GM23338 (cell line): ENCODE measurements at regions not wholly inside any gene's neighbourhood (a gene's known extent, or its start where the extent isn't known, plus 50 kb on each side); places are given as distances from the start of the nearest gene placed in this dataset.

ENCODE experiments used
- ATAC-seq: fragments of 200-7000 bp; cut with Tn5 transposase; 3 replicates; pipeline ENCODE4 v1.9.1; 2020
- DNase-seq: peaks from one replicate; pipeline ENCODE4 v3.0.0-alpha.2; 2015; ENCODE audit warnings: low spot score
- H2AFZ ChIP-seq: fragments of 200-600 bp; sonication (generic); 2 replicates; pipeline ENCODE4 v1.8.0; 2016; ENCODE audit warnings: antibody characterized with exemption, mild to moderate bottlenecking, moderate library complexity
- H3F3A ChIP-seq: fragments of 200-600 bp; sonication (generic); replicated peaks from 2 replicates; pipeline ENCODE4 v1.8.0; 2017; ENCODE audit warnings: antibody characterized with exemption, mixed run types, low read depth
- H3K27ac ChIP-seq: fragments of 200-600 bp; sonication (generic); 2 replicates; pipeline ENCODE4 v1.6.1; 2016; ENCODE audit warnings: low read depth
- H3K27me3 ChIP-seq: fragments of 200-600 bp; sonication (generic); 2 replicates; pipeline ENCODE4 v1.8.0; 2016; ENCODE audit warnings: mild to moderate bottlenecking, mixed run types, moderate library complexity; ENCODE audit not compliant: insufficient read depth
- H3K36me3 ChIP-seq: fragments of 200-600 bp; sonication (generic); 2 replicates; pipeline ENCODE4 v1.8.0; 2016; ENCODE audit warnings: mild to moderate bottlenecking; ENCODE audit not compliant: insufficient read depth
- H3K4me1 ChIP-seq: fragments of 200-600 bp; sonication (generic); 2 replicates; pipeline ENCODE4 v1.8.0; 2016; ENCODE audit warnings: mild to moderate bottlenecking, moderate library complexity; ENCODE audit not compliant: insufficient read depth
- H3K4me2 ChIP-seq: fragments of 200-600 bp; sonication (generic); 2 replicates; pipeline ENCODE4 v1.7.1; 2017; ENCODE audit warnings: mixed run types
- H3K4me3 ChIP-seq: fragments of 200-600 bp; sonication (generic); 2 replicates; pipeline ENCODE4 v1.6.1; 2016; ENCODE audit warnings: mixed run types
- H3K79me2 ChIP-seq: fragments of 200-600 bp; sonication (generic); replicated peaks from 2 replicates; pipeline ENCODE4 v1.8.0; 2017; ENCODE audit warnings: mild to moderate bottlenecking; ENCODE audit not compliant: insufficient read depth
- H3K9me2 ChIP-seq: fragments of 200-600 bp; sonication (generic); 2 replicates; pipeline ENCODE4 v1.8.0; 2017; ENCODE audit not compliant: insufficient read depth
- H4K20me1 ChIP-seq: fragments of 200-600 bp; sonication (generic); replicated peaks from 2 replicates; pipeline ENCODE4 v1.8.0; 2017; ENCODE audit warnings: mild to moderate bottlenecking; ENCODE audit not compliant: insufficient read depth
- H3K27ac Mint-ChIP-seq: 2 replicates; pipeline ENCODE4 v1.8.0; 2020; ENCODE audit warnings: inconsistent platforms, mild to moderate bottlenecking, moderate library complexity, mixed read lengths
- H3K27me3 Mint-ChIP-seq: 3 replicates; pipeline ENCODE4 v1.8.0; 2022; ENCODE audit warnings: low read depth, mild to moderate bottlenecking, moderate library complexity, mixed read lengths, inconsistent platforms; ENCODE audit not compliant: insufficient read depth, poor library complexity
- H3K36me3 Mint-ChIP-seq: 3 replicates; pipeline ENCODE4 v1.8.0; 2021; ENCODE audit warnings: low read depth, mild to moderate bottlenecking, inconsistent platforms, moderate library complexity, mixed read lengths
- H3K4me1 Mint-ChIP-seq: 3 replicates; pipeline ENCODE4 v1.8.0; 2020; ENCODE audit warnings: mild to moderate bottlenecking, inconsistent platforms, mixed read lengths
- H3K4me3 Mint-ChIP-seq: 3 replicates; pipeline ENCODE4 v1.8.0; 2021; ENCODE audit warnings: moderate library complexity, mild to moderate bottlenecking, inconsistent platforms, mixed read lengths
- H3K9me3 Mint-ChIP-seq: 3 replicates; pipeline ENCODE4 v1.8.0; 2020; ENCODE audit warnings: moderate library complexity, mild to moderate bottlenecking, inconsistent platforms, mixed read lengths
- JUNB ChIP-seq: IDR thresholded peaks from one replicate; pipeline ENCODE4 v1.6.1; 2016; ENCODE audit warnings: antibody characterized with exemption; ENCODE audit not compliant: unreplicated experiment
- TF ChIP-seq, protein P1 (sequence below), 2 experiments: fragments of 200-600 bp in 1 of 2; sonication (generic) in 1 of 2; conservative IDR thresholded peaks; 2 replicates each; pipeline versions ENCODE4 v1.5.1 to v1.6.1; 2016 to 2017; ENCODE audit warnings: antibody characterized with exemption in 2 of 2, low read depth in 2 of 2, mild to moderate bottlenecking in 2 of 2, moderate library complexity in 1 of 2
- TF ChIP-seq, protein P2 (sequence below): fragments of 250-450 bp; sonication (Bioruptor Pico); IDR thresholded peaks from 2 replicates; pipeline ENCODE4 v1.5.0; 2020; ENCODE audit warnings: mild to moderate bottlenecking, moderate library complexity

DNA sequence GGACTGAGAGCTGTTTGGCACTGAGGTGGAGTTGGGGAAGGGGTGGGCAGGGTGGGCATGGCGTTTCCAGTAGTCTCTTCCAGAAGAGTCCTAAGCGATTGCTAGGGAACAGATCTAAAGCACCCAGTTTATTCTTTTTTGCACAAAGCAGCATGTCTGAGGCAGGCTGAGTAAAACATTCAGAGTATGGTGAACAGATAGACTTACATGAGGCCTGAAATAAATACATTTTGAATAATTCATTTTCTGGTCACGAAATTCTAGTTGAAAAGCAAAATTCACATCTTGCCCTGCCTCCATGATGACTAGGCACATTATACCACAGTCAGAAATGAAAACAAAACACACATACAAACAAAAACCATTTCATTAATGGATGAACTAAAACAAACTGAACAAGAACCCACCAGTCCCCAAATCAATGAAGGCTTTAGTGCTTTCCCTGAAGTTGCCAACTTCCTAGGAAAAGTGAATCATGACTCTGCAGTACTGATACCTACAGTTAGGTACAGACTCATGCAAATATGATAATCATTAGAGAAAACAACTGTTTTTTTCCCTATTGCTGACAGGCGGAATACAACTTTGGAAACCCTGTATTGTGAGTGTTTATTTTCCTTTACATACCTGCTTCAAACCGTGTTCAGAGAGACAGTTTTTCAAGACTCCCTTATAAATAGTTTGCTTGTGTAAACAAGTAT lies 702.9 kb upstream of the POU3F2 start:
- Histone ChIP-seq H3K4me2 (no peak overlapping the region), H2AFZ (no peak overlapping the region), H3K36me3 (no peaks in the 10 kb centered on the region), H4K20me1 (no peaks in the 10 kb centered on the region), H3K79me2 (no peaks in the 10 kb centered on the region), H3K27ac (no peak overlapping the region), H3K9me2 (no peaks in the 10 kb centered on the region), H3K4me1 (0 out of 2 replicates have a peak, but pooled peaks cover 5% of the 10 kb centered on the region), H3K27me3 (no peaks in the 10 kb centered on the region), H3K4me3 (no peak overlapping the region), H3F3A (no peaks in the 10 kb centered on the region)
- DNase-seq (no peak), ATAC-seq (no peak)
- TF ChIP-seq JUNB: no peak
- TF ChIP-seq, protein P1, sequence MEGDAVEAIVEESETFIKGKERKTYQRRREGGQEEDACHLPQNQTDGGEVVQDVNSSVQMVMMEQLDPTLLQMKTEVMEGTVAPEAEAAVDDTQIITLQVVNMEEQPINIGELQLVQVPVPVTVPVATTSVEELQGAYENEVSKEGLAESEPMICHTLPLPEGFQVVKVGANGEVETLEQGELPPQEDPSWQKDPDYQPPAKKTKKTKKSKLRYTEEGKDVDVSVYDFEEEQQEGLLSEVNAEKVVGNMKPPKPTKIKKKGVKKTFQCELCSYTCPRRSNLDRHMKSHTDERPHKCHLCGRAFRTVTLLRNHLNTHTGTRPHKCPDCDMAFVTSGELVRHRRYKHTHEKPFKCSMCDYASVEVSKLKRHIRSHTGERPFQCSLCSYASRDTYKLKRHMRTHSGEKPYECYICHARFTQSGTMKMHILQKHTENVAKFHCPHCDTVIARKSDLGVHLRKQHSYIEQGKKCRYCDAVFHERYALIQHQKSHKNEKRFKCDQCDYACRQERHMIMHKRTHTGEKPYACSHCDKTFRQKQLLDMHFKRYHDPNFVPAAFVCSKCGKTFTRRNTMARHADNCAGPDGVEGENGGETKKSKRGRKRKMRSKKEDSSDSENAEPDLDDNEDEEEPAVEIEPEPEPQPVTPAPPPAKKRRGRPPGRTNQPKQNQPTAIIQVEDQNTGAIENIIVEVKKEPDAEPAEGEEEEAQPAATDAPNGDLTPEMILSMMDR (conservative IDR thresholded peaks at IDR 0.05; ENCODE audit: low read depth in 2 of 2): no peak
- Mint-ChIP-seq H3K27ac (no peak overlapping the region; the same call in 1 of the 2 replicates), H3K4me3 (no peak overlapping the region), H3K9me3 (no peaks in the 10 kb centered on the region), H3K27me3 (no peaks in the 10 kb centered on the region), H3K4me1 (peaks cover 9% of the 10 kb centered on the region; the same call in 2 of the 3 replicates), H3K36me3 (no peaks in the 10 kb centered on the region)

DNA sequence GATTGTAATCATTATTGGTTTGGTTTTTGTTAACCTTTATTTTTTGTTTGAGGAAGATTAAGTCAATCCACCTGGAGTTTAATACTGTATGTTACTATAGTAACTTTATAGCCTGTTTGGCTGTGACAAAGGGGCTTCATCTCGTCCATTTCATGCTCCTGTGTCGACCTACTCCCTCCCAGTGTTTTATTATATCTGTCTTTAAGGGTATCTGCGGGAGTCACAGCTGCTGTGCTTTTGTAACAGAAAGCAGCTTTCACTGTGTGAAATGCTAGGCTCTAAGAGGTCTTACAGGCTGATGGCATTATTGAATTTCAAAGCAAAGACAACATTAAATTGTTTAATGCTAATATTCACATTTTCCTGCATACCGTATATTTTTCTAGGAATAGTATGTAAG lies 698.0 kb upstream of the POU3F2 start:
- TF ChIP-seq, protein P2, sequence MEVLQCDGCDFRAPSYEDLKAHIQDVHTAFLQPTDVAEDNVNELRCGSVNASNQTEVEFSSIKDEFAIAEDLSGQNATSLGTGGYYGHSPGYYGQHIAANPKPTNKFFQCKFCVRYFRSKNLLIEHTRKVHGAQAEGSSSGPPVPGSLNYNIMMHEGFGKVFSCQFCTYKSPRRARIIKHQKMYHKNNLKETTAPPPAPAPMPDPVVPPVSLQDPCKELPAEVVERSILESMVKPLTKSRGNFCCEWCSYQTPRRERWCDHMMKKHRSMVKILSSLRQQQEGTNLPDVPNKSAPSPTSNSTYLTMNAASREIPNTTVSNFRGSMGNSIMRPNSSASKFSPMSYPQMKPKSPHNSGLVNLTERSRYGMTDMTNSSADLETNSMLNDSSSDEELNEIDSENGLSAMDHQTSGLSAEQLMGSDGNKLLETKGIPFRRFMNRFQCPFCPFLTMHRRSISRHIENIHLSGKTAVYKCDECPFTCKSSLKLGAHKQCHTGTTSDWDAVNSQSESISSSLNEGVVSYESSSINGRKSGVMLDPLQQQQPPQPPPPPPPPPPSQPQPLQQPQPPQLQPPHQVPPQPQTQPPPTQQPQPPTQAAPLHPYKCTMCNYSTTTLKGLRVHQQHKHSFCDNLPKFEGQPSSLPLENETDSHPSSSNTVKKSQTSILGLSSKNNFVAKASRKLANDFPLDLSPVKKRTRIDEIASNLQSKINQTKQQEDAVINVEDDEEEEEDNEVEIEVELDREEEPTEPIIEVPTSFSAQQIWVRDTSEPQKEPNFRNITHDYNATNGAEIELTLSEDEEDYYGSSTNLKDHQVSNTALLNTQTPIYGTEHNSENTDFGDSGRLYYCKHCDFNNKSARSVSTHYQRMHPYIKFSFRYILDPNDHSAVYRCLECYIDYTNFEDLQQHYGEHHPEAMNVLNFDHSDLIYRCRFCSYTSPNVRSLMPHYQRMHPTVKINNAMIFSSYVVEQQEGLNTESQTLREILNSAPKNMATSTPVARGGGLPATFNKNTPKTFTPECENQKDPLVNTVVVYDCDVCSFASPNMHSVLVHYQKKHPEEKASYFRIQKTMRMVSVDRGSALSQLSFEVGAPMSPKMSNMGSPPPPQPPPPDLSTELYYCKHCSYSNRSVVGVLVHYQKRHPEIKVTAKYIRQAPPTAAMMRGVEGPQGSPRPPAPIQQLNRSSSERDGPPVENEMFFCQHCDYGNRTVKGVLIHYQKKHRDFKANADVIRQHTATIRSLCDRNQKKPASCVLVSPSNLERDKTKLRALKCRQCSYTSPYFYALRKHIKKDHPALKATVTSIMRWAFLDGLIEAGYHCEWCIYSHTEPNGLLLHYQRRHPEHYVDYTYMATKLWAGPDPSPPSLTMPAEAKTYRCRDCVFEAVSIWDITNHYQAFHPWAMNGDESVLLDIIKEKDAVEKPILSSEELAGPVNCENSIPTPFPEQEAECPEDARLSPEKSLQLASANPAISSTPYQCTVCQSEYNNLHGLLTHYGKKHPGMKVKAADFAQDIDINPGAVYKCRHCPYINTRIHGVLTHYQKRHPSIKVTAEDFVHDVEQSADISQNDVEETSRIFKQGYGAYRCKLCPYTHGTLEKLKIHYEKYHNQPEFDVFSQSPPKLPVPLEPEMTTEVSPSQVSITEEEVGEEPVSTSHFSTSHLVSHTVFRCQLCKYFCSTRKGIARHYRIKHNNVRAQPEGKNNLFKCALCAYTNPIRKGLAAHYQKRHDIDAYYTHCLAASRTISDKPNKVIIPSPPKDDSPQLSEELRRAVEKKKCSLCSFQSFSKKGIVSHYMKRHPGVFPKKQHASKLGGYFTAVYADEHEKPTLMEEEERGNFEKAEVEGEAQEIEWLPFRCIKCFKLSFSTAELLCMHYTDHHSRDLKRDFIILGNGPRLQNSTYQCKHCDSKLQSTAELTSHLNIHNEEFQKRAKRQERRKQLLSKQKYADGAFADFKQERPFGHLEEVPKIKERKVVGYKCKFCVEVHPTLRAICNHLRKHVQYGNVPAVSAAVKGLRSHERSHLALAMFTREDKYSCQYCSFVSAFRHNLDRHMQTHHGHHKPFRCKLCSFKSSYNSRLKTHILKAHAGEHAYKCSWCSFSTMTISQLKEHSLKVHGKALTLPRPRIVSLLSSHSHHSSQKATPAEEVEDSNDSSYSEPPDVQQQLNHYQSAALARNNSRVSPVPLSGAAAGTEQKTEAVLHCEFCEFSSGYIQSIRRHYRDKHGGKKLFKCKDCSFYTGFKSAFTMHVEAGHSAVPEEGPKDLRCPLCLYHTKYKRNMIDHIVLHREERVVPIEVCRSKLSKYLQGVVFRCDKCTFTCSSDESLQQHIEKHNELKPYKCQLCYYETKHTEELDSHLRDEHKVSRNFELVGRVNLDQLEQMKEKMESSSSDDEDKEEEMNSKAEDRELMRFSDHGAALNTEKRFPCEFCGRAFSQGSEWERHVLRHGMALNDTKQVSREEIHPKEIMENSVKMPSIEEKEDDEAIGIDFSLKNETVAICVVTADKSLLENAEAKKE (CRISPR knock-in tag): no peak
- TF ChIP-seq, protein P1 (conservative IDR thresholded peaks at IDR 0.05; ENCODE audit: low read depth in 2 of 2): no peak

More for the DNA sequence above, 698.0 kb upstream of the POU3F2 start:
- Mint-ChIP-seq H3K27ac (no peak overlapping the region), H3K4me3 (no peak overlapping the region), H3K27me3 (peaks cover 5% of the 10 kb centered on the region), H3K36me3 (peaks cover 4% of the 10 kb centered on the region; the same call in 2 of the 3 replicates), H3K9me3 (peaks cover 4% of the 10 kb centered on the region; the same call in 2 of the 3 replicates), H3K4me1 (peaks cover 20% of the 10 kb centered on the region; the same call in 2 of the 3 replicates)
- DNase-seq (no peak), ATAC-seq (peak; percentile 83)
- Histone ChIP-seq H3K27ac (no peak overlapping the region), H3K9me2 (no peaks in the 10 kb centered on the region), H3K27me3 (no peaks in the 10 kb centered on the region), H4K20me1 (no peaks in the 10 kb centered on the region), H2AFZ (no peak overlapping the region), H3K4me3 (no peak overlapping the region), H3K79me2 (no peaks in the 10 kb centered on the region), H3K4me1 (0 out of 2 replicates have a peak, but pooled peaks cover 10% of the 10 kb centered on the region), H3K4me2 (no peak overlapping the region), H3K36me3 (no peaks in the 10 kb centered on the region), H3F3A (no peaks in the 10 kb centered on the region)
